ENCODE measurements at regions not wholly inside any gene's neighbourhood (a gene's known extent, or its start where the extent isn't known, plus 50 kb on each side); places are given as distances from the start of the nearest gene placed in this dataset.

DNA sequence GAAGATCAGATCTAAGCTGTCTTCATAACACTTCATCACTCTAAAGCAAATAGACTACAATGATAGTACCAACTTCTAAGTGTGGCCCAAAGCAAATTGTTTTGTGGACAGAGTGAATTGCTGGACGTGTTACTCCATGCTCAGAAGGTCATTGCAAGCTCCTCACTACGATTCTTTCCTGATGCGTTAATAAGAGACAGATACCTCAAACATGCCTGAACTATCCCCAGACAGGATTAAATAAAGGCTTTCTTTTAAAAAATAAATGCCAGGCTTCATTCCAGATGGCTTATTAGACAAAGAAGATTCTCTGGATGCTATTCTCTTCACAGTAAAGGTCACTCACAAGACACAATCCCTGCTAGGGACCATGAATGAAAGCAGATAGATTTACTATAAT is 621.2 kb downstream of the DCDC2C start:
- Histone ChIP-seq H3K79me2 (ENCODE audit: control insufficient read depth, low read length) (no peaks in the 10 kb centered on the region), H3K27ac (ENCODE audit: low read depth, low read length) (no peak overlapping the region), H4K20me1 (ENCODE audit: control insufficient read depth, insufficient read depth, low read depth, low read length) (no peaks in the 10 kb centered on the region), H3K9me2 (replicated peaks; ENCODE audit: control insufficient read depth, low read length) (no peaks in the 10 kb centered on the region), H3K36me3 (ENCODE audit: control insufficient read depth, low read length) (no peaks in the 10 kb centered on the region), H3K9me3 (ENCODE audit: control insufficient read depth, insufficient read depth, low read length) (no peaks in the 10 kb centered on the region), H3K4me2 (ENCODE audit: low read length) (no peak overlapping the region), H3K27me3 (ENCODE audit: control insufficient read depth, low read length) (no peaks in the 10 kb centered on the region), H3F3A (ENCODE audit: control insufficient read depth, insufficient read depth) (no peaks in the 10 kb centered on the region), H3K4me3 (ENCODE audit: low read length) (no peak overlapping the region), H3K4me1 (ENCODE audit: control insufficient read depth, low read length) (no peaks in the 10 kb centered on the region)
- TF ChIP-seq, protein P1, sequence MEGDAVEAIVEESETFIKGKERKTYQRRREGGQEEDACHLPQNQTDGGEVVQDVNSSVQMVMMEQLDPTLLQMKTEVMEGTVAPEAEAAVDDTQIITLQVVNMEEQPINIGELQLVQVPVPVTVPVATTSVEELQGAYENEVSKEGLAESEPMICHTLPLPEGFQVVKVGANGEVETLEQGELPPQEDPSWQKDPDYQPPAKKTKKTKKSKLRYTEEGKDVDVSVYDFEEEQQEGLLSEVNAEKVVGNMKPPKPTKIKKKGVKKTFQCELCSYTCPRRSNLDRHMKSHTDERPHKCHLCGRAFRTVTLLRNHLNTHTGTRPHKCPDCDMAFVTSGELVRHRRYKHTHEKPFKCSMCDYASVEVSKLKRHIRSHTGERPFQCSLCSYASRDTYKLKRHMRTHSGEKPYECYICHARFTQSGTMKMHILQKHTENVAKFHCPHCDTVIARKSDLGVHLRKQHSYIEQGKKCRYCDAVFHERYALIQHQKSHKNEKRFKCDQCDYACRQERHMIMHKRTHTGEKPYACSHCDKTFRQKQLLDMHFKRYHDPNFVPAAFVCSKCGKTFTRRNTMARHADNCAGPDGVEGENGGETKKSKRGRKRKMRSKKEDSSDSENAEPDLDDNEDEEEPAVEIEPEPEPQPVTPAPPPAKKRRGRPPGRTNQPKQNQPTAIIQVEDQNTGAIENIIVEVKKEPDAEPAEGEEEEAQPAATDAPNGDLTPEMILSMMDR (IDR thresholded peaks at IDR 0.05; ENCODE audit: low read depth, low read length, poor library complexity, severe bottlenecking), result no peak
- TF ChIP-seq EZH2phosphoT487 (IDR thresholded peaks at IDR 0.05; ENCODE audit: borderline replicate concordance, low read length), result no peak

DNA sequence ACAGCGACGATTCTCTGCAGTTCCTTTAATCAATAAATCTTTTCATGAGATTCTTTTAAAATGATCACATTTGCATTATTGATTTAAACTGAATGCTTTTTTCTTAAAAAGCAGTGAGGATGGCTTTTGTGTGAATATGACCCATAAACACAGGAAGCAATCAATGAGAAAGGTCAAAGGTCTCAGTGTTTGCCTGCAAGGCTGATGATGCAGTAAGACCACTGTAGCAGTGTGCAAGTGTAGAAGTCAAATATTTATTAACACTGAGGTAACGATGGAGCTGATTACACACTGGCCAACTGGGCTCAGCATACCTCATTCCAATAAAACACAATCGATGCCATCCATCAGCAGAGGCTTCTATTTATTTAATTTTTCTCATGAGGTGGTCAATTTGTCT is 633.5 kb downstream of the DCDC2C start:
- Histone ChIP-seq H3K4me1 (ENCODE audit: control insufficient read depth, low read length) (no peaks in the 10 kb centered on the region), H3K9me3 (ENCODE audit: control insufficient read depth, insufficient read depth, low read length) (no peaks in the 10 kb centered on the region), H3F3A (ENCODE audit: control insufficient read depth, insufficient read depth) (no peaks in the 10 kb centered on the region), H4K20me1 (ENCODE audit: control insufficient read depth, insufficient read depth, low read depth, low read length) (no peaks in the 10 kb centered on the region), H3K27ac (ENCODE audit: low read depth, low read length) (no peak overlapping the region), H3K36me3 (ENCODE audit: control insufficient read depth, low read length) (no peaks in the 10 kb centered on the region), H3K27me3 (ENCODE audit: control insufficient read depth, low read length) (no peaks in the 10 kb centered on the region), H3K9me2 (replicated peaks; ENCODE audit: control insufficient read depth, low read length) (no peaks in the 10 kb centered on the region), H3K4me2 (ENCODE audit: low read length) (no peak overlapping the region), H3K79me2 (ENCODE audit: control insufficient read depth, low read length) (no peaks in the 10 kb centered on the region), H3K4me3 (ENCODE audit: low read length) (no peak overlapping the region)
- TF ChIP-seq, protein P1 (IDR thresholded peaks at IDR 0.05; ENCODE audit: low read depth, low read length, poor library complexity, severe bottlenecking), result no peak
- TF ChIP-seq EZH2phosphoT487 (IDR thresholded peaks at IDR 0.05; ENCODE audit: borderline replicate concordance, low read length), result no peak

DNA sequence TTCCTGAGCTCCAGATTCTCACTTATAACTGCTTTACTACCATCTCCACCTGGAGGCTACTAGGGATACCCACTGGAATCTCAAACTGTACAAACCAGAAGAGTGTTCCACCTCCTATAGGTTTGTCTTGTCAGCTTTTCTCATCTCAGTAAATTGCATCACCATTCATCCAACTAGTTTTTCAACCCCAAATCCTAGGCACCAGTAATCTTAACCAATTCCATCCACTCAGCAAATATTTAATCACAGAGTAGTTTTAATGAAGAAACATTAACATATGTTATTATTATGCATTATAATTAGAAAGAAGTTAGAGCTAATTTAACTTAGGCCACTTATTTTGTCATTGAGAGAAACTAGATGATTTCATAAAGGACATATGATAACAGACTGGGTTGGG is 635.0 kb downstream of the DCDC2C start:
- Histone ChIP-seq H3K79me2 (ENCODE audit: control insufficient read depth, low read length) (no peaks in the 10 kb centered on the region), H3K4me1 (ENCODE audit: control insufficient read depth, low read length) (no peaks in the 10 kb centered on the region), H3K4me2 (ENCODE audit: low read length) (no peak overlapping the region), H4K20me1 (ENCODE audit: control insufficient read depth, insufficient read depth, low read depth, low read length) (no peaks in the 10 kb centered on the region), H3K9me2 (replicated peaks; ENCODE audit: control insufficient read depth, low read length) (no peaks in the 10 kb centered on the region), H3K9me3 (ENCODE audit: control insufficient read depth, insufficient read depth, low read length) (no peaks in the 10 kb centered on the region), H3K4me3 (ENCODE audit: low read length) (no peak overlapping the region), H3K27me3 (ENCODE audit: control insufficient read depth, low read length) (no peaks in the 10 kb centered on the region), H3F3A (ENCODE audit: control insufficient read depth, insufficient read depth) (no peaks in the 10 kb centered on the region), H3K36me3 (ENCODE audit: control insufficient read depth, low read length) (no peaks in the 10 kb centered on the region), H3K27ac (ENCODE audit: low read depth, low read length) (no peak overlapping the region)
- TF ChIP-seq, protein P1 (IDR thresholded peaks at IDR 0.05; ENCODE audit: low read depth, low read length, poor library complexity, severe bottlenecking), result no peak
- no peak for TF ChIP-seq EZH2phosphoT487 (IDR thresholded peaks at IDR 0.05; ENCODE audit: borderline replicate concordance, low read length)

DNA sequence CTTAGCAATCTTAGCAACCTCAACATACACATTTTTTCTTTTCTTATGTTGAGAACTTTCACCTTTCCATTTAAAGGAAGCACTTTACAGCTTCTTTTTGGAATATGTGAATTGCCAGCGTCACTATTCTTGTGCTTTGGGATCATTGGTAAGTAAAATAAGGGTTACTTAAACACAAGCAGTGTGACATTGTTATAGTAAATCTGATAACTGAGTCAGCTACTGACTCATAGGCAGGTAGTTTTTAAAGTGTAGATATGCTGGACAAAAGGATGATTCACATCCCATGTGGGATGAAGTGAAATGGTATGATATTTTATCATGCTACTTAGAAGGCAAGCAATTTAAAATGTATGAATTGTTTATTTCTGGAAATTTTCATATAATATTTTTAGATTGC is 637.2 kb downstream of the DCDC2C start:
- no peak for TF ChIP-seq EZH2phosphoT487 (IDR thresholded peaks at IDR 0.05; ENCODE audit: borderline replicate concordance, low read length)
- TF ChIP-seq, protein P1 (IDR thresholded peaks at IDR 0.05; ENCODE audit: low read depth, low read length, poor library complexity, severe bottlenecking), result no peak
- no peaks in the 10 kb centered on the region for H3K9me3 ChIP-seq (ENCODE audit: control insufficient read depth, insufficient read depth, low read length)
- H3K9me2 ChIP-seq (replicated peaks; ENCODE audit: control insufficient read depth, low read length), result no peaks in the 10 kb centered on the region
- no peak overlapping the region for H3K4me3 ChIP-seq (ENCODE audit: low read length)
- H3K36me3 ChIP-seq (ENCODE audit: control insufficient read depth, low read length), result no peaks in the 10 kb centered on the region
- H3K4me2 ChIP-seq (ENCODE audit: low read length), result no peak overlapping the region
- no peaks in the 10 kb centered on the region for H3F3A ChIP-seq (ENCODE audit: control insufficient read depth, insufficient read depth)
- H3K79me2 ChIP-seq (ENCODE audit: control insufficient read depth, low read length), result no peaks in the 10 kb centered on the region
- no peaks in the 10 kb centered on the region for H3K4me1 ChIP-seq (ENCODE audit: control insufficient read depth, low read length)
- H4K20me1 ChIP-seq (ENCODE audit: control insufficient read depth, insufficient read depth, low read depth, low read length), result no peaks in the 10 kb centered on the region
- no peaks in the 10 kb centered on the region for H3K27me3 ChIP-seq (ENCODE audit: control insufficient read depth, low read length)
- no peak overlapping the region for H3K27ac ChIP-seq (ENCODE audit: low read depth, low read length)
